HG02840 (cell line): ENCODE measurements at regions not wholly inside any gene's neighbourhood (a gene's known extent, or its start where the extent isn't known, plus 50 kb on each side); places are given as distances from the start of the nearest gene placed in this dataset.

Experiments used
- ATAC-seq: cut with Tn5 transposase; IDR thresholded peaks from one replicate; pipeline ENCODE4 v1.9.1; 2021; ENCODE audit warnings: mild to moderate bottlenecking, moderate library complexity, moderate number of reproducible peaks; ENCODE audit not compliant: unreplicated experiment, low FRiP score

DNA sequence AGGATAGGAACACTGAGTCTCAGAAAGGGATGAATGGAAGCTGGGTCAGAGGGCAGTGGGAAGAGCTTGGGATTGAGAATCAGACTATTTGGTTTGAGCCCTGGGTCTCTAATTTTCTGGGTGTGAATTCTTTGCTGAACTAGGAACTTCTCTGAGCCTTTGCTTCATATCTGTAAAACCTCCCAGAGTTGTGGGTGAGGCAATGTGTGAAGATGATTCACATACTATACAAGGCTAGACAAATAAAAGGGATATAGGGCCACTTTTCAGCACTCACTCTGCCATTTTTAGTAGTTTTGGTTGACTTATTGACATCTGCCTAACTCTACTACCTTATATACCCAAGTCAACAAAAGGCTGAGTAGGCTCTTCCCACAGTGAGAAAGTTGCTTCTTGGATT, 77.7 kb upstream of the JUN start:
- no peak for ATAC-seq

DNA sequence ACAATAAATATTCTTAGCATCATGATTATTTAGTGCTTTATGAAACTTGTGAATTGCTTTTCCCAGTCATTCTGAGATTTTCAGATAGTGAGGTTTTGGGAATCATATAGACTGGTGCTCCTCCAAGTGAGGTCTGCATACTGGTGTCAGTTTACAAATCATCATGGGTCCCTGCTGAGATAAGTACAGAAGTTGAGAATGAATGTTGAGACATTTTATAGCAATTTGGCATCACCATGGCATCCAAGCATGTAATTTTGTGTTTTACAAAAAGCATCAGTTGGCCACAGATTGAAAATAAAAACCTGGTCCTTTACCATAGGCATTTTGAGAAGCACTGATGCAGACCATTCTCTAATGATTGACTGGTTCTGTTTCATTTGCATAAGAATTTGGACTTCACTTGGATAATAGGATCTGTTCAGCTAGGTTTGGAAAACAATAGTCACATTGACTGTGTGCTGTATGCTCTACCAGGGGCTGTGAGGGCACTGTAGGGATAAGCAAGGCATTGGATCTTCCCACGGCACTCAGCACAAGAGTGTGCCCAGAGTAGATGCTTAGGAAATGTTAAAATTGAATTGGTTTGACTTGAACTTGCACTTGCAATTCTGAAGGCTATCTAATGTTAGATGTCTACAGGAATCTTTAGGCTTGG, 79.0 kb upstream of the JUN start:
- no peak for ATAC-seq

DNA sequence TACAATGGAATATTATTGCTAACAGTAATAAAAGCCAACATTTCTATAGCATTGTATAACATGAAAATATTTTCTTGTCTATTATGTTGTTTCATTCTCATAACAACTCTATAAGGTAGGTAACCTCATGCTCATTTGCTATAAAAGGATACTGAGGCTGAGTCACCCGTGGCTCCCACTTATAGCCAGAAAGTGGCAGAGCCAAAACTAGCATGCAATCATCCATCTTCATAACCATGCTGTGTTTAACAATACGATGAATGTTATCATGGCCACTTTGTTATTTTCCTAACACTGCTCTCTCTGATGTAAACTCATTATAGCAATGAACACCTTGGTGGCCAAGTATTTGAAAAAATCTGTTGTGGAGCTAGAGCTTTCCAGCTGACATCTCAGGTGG, 80.8 kb upstream of the JUN start:
- no peak for ATAC-seq

DNA sequence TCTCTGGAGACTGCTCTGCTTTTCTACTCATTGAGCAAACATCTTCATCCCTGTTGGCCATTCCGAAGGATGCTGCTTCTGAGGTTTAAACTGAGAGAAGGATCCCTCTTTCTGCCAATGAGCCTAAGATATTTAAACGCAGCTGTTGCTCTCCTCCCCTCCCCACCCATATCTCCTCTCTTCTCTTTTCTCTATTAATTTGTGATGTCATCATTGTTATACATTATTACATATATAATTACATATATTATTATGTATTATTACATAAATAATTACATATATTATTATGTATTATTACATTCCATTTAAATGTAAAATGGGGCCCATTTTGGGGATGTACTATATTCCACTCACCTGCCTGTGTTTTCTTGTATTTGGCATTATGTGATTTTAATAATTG, 82.7 kb upstream of the JUN start:
- no peak for ATAC-seq

DNA sequence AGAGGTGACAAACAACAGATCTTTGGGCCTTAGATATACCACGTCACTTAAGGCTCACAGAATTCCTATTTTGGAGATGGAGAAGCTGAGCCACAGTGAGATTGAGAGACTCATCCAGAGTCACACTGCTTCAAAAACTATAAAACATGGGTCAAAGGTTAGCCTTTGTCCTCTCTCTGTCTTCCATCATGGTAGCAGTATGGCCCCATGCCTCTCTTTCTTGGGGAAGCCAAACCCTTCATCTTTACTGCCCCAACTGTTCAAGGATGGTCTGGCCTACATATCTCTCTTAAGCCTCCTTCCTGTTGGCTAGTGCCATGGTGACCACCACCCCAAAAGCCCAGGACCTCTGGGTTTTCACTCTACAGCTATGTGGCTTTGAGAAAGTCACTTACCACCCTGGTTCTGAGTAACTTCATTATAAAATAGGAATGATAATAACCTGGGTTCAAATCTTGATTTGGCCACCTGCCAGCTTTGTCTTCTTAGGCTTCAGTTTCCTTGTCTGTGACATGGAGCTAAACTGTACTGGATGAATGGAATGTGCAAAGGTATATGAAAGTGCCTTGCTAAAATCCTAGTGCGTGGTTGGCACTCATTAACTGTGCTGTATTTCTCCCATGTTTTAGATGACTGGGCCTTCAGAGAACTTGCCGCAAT, 85.9 kb upstream of the JUN start:
- no peak for ATAC-seq

DNA sequence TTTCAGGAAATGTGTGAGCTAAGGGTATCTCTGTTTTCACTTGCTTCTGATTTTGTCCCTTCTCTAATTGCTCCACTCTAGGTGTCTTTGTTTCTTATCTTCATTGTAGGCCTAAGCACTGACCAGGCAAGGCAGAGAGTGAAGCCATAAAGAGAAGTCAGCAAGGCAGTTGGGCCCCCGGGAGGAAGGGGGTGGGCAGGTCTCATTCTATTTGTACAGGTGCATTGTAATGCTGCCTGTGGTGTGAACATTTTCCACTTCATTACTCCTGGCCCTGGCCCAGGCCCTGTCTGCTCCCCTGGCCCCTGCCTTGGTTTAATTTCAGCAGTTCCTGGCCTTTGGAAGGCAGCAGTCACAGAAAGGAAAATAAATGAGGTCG, 86.4 kb upstream of the JUN start:
- ATAC-seq: no peak

DNA sequence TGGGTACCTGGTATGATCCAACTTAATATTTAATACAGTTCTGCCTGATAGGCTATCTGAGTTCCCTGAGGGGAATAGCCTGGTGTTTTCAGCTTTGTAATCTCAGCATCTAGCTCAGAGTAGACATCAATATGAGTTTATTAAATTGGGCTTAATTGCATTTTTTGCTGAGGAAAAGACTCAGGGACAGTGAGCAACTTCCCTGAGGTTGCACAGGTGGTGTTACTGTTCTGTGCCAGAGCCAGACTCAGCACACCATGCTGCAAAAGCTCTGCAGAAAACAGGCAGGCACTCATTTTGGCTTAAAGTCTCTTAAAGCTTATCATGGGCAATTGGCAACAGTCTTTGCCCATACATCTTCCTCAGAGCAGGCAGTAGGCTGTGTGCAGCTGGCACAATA, 90.5 kb upstream of the JUN start:
- ATAC-seq: no peak

DNA sequence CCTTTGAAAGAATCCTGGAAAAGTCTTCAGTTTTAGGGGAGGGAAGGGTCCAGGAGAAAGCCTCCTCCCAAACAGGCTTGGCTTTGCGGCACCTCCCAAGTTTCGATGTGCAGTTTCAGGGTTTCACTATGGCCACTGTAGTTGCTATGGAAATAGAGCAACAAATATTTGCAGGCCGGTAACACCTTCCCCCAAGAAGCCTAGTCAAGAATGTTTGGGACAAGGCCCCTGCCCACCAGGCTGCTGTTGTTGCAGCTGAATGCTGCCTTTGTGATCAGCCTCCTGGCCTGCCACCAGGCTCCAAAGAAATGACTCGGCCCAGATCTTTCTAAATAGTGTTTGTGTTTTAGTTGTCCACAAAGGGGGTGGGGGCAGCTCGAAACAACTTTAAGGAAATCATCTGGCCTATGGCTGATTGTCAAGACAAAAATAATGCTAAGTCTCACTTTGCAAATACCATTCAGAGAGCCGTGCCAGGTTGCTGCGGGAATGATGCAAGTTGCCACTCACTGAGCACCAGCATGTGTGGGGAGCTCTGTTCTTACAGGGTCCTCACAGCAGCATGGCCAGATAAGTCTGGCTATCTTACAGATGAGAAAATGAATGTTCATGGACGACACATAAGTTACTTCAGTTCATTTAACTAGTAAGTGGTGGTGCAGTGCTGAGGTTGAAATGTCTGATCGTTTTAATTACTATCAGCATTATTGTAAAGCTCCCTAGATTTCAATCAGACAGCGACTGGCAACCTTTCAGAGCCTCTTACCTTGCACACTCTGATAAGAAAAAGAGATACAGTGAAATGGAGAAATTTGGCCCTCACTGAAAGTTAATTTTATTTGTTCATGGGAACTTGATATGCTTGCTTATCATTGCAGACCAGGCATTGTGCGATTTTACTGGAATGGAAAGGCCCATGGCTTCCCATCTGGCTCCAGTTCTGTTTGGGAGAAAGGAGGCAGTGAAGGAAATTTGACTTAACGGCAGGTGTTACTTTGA, 91.2 kb upstream of the JUN start:
- no peak for ATAC-seq

DNA sequence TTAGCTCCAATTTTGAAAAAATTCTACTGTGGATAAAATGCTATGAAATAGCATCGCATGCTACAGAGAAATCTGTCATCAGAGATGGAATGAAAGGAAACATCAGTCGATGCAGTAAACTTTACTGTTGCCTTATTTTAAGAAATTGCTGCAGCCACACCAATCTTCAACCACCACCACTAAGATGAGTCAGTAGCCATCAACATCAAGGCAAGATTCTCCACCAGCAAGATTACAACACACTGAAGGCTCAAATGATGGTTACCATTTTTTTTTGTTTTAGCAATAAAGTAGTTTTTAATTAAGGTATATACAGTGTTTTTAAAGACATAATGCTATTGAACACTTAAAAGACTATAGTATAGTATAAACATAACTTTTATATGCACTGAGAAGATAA, 95.6 kb upstream of the JUN start:
- ATAC-seq: no peak

DNA sequence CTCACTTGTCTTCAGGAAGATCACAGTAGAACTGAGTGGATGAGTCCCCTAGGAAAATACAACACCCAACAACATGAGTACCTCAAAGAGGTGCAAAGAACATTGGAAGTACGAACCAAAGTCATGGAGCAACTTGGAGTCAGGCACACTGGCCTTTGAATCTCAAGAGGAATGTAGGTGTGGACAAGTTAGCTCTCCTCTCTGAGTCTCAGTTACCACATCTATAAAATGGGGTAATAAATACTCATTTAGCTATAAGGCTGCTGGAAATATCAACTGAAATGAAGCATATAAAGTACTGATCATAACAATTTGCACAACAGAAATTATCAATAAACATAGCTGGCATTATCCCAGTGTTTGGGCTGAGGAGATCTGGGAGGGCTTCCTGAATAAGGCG, 96.7 kb upstream of the JUN start:
- no peak for ATAC-seq

DNA sequence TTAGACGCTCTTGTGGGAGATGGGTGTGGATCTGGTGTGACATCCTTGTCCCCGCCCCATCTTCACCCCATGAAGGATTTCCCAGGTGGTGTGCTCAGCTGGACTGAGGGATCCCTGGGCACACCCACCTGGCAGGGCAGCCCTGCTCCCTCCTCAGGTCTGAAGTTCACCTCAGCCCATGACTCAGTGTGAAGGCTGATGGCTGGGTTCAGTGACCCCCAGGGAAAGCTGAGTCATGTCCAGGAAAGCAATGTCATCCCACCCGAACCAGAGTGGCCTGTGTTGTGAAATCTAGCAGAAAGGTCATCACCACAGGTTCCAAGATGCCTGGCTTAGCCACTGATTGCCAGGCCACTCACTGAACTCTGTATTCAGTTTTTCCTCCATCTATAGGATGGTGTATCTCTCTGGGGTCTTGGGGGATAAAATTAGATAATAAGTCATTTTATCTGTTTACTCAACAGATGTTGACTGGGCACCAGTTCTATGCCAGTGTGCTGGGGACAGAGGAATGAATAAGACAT, 97.7 kb upstream of the JUN start:
- ATAC-seq: no peak

DNA sequence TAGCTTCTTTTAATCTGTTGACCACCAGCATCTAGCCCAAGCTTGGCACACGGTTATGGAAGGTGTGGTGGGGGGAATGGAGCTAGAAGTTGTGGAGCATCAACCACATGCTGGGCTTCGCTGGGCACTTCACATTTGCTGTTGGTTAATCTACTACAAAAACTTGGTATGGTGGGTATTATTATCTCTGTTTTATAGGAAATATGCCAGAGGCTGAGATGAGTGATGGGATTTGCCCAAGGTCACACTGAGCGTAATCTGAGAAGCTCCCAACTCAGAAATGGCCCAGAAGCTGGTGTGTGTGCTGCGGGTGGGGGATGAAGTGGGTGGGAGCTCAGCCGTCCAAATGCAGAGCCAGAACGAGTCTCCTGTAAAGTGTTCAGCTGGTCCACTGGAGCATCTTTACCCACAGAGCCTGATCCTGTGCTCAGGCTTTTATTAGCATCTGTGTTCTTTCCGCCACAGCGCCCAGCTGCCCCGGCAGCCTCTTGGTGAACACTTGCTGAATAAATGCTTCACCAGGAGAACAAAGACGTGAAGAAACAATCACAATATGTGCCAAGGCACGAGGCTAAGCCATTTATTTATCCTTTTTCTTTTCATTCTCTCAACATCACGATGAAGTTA, 98.6 kb upstream of the JUN start:
- no peak for ATAC-seq

DNA sequence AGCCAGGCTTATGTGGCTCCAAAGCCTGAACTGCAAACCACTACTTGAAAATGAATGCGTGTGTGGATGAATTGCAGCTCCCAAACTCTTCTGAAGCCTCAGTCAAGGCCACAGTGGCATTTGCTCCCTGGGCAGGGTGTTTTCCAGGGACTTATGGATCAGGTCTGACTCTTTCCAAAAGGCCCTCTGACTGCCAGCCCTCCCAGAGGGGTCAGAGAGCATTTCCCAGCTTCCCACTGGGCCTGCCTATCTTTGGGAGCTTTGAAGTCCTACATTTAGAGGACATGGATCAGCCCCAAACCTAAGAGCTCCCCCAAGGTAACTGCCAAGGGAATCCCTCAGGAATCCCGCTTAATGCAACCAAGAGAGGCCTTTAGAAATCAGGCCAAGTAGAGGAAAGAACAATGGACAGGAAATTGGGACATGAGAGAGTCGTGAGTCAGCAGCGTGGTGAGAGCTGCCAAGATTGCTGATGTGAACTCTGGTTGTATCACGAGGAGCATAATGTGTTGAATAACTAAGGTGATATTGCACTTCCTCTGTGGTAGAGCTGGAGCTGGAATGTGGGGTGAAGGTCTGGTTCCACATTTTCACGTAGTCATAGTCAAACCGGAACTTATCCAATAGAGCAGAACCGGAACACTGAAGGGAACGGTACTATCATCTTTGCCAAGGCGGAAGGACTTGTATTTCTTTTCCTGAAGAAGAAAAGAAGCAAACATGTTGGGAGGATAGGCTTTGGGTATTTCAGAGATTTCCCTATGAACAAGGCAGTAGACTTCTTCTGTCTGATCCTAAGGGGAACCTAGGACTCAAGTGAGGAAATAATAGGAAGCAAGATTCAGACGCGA, 99.4 kb upstream of the JUN start:
- ATAC-seq: no peak

DNA sequence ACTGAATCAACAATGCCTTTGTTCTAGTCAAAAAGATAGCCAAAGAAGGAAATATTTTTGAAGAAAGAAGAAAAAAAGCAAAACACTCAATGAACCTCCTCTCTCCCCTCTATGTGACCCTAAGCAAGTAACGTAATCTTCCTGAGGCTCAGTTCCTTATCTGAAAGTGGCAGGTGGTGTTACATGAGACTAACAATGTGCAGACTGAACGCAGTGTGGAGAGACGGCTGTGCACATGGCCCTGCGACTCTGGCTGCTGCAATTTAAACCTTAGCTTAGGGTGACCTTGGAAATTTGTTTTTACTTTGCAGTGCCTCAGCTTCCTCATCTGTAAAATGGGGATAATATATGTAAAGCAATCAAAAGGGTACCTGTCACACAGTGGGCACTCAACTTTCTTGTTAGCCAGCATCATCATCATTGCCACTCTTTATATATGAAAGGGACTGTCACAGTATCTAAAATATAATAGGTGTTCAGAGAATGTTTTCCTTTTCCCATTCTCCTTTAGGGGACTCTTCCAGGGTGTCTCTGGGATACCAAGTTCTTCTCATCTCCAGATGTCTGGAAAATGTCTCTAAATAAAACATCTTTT, 100.1 kb upstream of the JUN start:
- no peak for ATAC-seq

DNA sequence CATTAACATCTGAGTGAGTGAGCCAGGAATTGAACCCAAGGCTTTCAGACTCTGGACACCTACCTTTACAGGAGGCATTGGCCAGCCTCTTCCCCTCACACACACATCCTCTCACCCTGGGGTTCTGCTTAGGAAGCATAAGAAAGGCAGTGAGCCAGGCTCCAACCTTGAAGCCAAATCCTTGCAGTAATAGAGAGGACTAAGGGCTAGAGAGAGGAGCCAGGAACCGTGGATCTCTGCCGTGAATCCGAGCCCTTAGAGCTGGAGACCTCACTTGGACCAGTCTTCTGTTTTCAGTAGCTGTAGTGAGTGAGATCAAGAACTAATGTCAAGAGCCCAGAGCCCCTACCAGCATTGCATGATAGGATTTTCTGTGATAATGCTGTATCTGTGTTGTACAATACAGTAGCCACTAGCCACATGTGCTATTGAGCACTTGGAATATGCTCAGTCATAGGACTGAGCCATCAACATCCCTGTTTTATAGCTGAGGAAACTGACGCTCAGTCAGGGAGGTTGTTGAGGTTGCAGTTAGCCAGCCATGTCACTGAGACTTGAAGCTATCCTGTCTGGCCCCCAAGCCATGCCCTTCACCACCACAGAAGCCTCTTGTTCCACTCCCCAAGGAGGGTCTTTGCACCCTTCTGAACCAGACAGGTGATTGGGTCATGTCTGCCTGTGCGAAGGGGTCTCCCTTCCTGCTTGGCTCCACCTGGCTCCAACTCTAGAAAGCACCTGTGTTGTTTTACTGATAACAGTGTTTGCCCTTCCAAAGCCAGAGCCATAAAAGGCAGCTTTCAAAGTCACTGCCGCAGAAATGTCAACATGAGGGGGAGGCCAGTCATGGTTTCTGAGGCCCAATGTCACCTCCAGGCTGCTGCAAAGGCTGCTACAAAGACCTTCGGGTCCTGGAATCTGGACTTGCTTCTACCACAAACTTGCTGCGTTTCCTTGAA, 101.1 kb upstream of the JUN start:
- ATAC-seq: no peak

DNA sequence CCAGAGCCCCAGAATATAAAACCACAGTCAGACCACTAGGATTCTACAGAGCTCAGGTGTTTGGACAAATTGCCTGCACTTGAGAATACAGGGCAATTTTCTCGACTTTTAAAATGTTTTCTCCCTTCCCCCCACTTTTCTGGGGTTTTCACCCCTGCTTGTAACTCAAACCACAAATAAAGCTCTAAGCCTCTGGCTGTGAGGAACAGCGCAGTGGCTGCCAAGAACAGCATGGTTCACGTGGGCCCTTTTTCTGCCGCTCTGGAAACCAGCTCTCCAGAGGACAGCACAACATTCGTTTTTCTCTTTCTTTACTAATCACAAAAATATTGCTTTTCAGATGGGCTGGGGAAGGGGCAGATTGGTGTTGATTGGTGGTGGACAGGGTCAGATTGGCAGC, 102.2 kb upstream of the JUN start:
- ATAC-seq: no peak

DNA sequence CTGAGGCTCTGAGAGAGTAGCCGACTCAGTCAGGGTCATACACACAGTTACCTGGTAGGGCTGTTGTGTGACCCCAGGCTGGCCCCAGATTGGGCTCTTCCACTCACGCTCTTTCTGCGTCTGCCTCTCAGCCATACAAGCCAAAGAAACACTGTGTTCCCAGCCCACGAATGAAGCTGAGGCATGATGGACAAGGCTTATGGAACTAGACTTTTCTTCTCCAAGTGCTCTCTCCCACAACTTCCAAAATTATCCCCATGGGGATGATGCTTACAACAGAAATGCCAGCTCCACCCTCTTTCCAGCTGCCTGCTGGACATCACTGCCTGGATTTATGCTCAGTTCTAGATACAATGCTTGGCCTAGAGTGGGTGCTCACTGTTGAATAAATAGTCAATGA, 102.8 kb upstream of the JUN start:
- no peak for ATAC-seq

DNA sequence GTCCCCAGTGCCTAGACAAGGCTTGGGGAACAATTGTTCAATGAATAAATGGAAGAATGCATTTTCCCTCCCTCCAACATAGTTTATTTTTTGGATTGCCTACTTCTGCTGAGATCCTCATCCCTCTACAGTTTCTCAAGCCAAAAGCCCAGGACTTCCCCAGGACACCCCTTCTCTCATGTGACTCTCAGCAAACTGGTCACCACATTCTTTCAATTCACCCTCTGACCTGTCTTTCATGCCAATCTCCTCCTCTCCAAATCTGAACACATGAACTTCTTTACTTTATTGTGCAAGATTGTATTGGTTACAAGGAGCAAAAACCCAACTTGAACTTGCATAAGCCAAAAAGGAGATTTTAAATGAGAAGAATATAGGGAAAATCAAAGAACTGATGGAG, 103.2 kb upstream of the JUN start:
- ATAC-seq: no peak
